ENCODE measurements at regions not wholly inside any gene's neighbourhood (a gene's known extent, or its start where the extent isn't known, plus 50 kb on each side); places are given as distances from the start of the nearest gene placed in this dataset.
"Not testable (repeated sequence)": the region's sequence is repeated elsewhere in the genome, so short reads cannot be mapped to it uniquely, and the experiment has no call there.

DNA sequence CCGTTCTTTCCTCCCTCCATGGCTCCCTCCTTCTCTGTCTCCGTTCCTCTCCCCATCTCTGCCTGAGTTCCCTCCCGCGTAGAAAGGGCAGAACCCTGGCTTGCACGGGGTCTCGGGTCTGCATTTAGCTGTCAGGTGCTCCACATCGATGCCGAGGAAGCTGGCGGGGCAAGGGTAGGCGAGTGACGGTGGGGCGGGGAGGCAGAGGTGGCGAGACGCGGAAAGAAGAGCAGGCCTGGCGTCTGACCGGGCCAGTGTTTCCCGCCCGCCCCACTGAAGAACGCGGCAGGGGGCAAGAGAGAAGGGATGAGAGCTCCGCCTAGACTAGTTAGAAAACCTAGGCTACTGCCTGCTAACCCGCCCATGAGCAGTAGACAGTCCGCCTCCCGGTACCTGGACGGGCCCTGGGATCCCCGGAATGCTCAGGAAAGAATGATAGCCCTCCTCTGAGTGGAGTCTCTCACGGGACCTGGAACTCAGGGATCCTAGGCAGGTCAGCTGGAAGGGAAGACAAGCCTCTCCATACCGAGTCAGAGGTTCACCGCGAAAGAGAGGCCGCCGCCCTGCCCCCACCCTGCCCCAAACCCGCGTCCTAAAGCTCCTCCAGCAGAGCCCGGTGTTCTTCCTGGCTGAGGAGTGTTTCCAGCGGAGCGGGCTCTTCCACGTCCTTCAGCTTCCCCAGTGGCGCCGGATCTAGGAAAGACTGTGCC is 357.9 kb upstream of the DEFB115 start:
- DNase-seq (ENCODE audit: low read depth in 2 of 2), result not testable (repeated sequence)

DNA sequence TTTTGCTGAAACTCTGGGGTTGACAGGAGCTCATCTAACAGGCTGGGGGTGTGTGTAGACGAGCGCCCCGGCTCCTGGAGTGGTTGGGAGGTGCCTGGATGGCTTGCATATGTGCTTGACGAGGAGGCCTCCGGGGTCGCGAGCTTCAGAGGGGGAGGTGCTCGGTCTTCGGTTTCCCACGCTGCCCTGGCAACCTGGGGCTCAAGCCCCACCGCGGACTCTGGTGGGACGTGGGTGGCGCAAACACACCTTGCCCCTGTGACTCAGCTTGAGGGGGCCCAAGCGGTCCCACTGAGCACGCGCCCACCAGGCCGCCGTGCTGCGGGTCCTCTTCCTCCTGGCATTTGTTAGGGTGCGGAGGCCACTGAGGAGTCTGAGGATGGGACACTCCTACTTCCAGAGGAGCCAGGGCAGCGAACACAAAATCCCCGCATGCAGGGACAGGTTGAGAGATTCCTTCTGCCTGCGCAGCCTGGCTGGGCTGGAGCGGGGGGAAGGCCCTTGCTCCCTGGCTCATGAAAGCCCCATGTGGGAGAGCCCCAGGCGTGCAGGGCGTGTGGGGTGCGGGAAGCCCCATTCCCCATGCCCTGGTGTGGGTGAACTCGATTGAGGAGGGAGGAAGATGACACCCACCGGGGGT is 357.3 kb upstream of the DEFB115 start:
- not testable (repeated sequence) for DNase-seq (ENCODE audit: low read depth in 2 of 2)

DNA sequence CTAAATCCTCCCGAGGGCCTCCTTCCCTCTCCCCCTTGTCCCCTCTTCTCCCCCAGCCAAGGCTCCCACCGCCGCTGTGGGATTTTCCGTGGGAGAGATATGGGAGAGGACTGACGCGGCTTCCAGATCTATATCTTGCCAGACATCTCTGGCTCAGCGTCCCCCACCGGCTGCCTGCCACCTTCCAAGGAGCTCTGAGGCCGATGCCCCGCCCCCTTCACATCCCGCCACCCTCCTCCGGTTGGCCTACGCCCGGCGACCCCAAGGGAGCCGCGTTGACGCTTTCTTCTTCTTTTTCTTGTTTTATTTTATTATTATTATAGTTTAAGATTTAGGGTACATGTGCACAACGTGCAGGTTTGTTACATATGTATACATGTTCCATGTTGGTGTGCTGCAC is 352.2 kb upstream of the DEFB115 start:
- DNase-seq (ENCODE audit: low read depth in 2 of 2), result not testable (repeated sequence)

DNA sequence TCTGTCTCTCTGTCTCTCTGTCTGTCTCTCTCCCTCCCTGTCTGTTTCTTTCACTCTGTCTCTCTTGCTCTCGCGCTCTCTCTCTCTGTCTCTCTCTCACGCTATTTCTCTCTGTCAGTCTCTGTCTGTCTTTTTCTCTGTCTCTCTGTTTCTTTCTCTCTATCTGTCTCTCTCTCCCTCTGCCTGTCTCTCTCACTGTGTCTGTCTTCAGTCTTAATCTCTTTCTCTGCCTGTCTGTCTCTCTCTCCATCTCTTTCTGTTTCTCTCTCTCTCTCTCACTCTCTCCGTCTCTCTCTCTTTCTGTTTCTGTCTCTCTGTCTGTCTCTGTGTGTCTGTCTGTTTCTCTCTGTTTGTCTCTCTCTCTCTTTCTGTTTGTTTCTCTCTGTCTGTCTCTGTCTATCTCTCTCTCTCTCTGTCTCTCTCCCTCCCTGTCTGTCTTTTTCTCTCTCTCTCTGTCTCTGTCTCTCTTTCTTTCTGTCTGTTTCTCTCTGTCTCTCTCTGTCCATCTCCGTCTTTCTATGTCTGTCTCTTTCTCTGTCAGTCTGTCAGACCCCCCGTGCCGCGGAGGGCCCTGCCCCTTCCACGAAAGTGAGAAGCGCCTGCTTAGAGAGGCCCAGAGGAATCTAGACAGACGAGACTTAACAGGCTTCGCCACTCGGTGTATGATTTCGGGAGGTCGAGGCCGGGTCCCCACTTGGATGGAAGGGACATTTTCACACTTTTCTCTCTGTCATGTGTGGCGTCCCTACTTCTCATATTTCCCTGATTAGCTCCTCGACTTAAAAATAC is 346.3 kb upstream of the DEFB115 start:
- DNase-seq (ENCODE audit: low read depth in 2 of 2), result no peak

DNA sequence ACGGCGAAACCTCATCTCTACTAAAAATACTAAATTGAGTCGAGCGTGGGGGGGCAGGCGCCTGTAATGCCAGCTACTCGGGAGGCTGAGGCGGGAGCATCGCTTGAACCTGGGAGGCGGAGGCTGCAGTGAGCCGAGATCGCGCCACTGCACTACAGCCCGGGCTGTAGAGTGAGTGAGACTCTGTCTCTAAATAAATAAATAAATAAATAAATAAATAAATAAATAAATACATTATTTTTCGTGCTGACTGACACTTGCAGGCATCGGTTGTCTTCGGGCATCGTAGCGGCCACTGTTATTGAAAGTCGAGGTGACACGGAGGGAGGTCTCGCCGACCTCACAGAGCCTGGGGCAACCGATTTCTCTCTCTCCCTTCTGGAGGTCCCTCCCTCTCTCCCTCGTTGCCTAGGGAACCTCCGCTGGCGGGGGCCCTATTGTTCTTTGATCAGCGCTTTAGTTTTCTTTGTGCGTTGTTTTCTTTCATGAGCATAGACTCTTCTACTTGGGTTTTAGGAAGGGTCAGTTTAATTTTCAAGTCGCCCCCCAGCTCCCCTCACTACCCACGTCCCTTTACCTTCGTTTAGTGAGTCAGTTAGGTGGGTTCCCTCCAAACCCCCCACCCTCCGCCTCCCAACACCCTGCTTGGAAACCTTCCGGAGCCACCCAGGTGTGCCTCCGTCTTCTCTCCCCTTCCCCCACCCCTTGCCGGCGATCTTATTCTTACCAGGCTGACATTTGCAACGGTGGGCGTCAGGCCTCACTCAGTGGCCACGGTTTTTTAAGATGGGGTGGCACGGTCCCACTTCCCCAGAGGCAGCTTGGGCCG is 345.4 kb upstream of the DEFB115 start:
- DNase-seq (ENCODE audit: low read depth in 2 of 2), result not testable (repeated sequence)

DNA sequence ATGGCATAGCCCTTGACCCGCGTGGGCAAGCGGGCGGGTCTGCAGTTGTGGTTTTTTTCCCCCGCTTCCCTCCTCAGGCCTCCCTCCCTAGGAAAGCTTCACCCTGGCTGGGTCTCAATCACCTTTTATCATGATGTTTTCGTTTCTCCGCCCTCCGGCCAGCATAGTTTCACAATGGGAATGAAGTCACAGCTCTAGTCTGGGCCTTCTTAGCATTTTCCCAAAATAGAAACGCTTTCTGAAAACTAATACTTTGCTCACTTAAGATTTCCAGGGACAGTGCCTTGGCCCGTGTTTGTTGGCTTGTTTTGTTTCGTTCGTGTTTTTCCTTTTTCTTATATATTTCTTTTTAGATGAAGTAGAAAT is 344.8 kb upstream of the DEFB115 start:
- DNase-seq (ENCODE audit: low read depth in 2 of 2), result not testable (repeated sequence)

DNA sequence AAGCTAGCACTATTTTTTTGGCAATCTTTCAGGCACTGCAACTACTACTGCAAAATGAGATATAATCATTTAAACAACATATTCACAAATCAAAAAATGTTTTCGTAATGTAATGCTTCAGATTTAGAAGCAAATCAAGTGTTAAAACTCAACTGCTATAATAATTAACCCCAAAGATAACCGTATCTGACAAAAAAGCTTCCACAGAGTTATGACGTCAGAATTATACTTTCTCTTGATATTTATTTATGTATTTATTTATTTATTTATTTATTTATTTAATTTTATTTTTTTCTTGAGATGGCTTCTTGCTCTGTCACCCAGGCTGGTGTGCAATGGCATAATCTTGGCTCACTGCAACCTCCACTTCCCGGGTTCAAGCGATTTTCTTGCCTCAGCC is 341.1 kb upstream of the DEFB115 start:
- not testable (repeated sequence) for DNase-seq (ENCODE audit: low read depth in 2 of 2)

DNA sequence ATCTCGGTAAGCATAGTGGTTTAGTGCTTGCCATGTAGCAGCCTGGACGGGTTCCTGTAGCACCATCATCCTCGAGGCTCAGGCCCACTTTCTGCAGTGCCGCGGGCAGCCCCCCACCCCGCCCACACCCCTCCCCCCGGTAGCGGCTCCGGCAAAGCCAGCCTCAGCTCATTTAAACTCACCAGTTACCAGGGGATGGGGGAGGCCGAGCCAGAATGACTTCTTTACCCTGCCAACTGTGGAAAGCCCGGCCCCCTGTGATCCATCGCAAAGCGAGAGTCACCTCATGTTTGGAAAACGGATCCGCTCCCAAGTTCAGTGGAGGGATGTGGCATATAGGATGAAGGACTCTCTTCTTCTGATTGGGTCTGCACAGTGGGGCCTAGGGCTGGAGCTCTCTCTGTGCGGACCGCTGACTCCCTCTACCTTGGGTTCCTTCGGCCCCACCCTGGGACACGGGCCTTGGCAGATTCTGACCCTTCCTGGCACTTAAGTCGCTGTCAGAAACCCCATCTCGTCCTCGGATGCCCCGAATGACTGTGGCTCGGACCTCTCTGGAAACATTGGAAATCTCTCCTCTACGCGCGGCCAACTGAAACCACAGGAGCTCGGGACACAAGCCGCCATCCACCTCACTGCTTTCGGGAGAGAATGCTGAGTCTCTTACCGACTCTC is 337.8 kb upstream of the DEFB115 start:
- DNase-seq (ENCODE audit: low read depth in 2 of 2), result no peak

DNA sequence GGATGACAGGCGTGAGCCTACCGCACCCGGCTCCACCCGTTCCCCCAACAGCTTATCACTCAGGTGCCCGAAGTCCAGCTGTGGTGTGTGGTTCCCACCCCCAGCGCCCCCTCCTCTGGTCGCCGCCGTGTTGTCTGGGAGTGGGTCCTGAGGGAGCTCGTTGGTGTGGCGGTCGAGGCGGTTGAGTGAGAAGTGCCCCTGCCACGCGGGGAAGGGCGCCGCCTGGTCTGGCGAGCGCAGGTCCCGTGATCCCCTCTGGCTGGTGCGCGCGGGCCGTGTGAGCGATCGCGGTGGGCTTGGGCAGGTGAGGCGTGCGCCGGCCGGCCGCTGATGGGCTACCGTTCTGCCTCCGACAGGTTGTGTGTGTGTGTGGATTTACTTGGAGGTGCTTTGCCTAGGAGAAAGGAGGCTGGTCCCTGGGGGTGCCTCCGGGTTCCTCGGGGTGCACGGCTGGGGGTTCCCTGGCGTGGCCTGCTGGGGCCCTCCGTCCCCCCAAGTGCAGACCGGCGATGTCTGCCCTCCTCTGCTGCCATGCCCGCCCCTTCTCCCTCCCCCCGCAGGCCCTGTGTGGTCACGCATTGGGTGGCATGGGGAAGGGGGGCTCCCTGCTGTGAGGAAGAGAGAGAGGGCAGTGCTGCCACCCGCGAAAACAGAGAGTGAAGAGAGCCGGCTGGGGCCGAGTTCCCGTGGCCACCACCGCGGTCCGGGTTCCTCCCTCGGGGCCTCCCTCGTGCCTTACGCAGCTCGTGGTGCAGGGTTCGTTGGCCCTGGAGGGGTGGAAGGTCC is 336.0 kb upstream of the DEFB115 start:
- no peak for DNase-seq (ENCODE audit: low read depth in 2 of 2)

DNA sequence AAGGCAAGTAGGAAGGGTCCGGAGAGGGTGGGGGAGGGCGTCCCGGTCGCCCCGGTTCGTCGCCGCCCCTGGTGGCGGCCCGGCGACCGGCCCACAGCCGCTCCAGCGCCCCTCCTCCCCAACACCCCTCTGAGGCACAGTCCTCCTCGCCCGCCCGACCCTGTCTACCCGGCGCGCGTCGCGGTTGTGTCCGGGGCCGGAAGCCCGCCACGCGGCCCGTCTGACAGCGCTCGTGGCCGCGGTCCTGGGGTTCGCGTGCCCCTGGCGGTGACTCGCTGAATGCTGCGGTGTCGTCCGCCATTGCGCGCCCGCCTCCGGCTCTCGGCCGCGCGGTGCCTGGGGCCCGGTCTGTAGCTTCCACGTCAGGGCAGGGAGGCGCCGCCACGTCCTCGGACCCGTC is 335.3 kb upstream of the DEFB115 start:
- no peak for DNase-seq (ENCODE audit: low read depth in 2 of 2)

DNA sequence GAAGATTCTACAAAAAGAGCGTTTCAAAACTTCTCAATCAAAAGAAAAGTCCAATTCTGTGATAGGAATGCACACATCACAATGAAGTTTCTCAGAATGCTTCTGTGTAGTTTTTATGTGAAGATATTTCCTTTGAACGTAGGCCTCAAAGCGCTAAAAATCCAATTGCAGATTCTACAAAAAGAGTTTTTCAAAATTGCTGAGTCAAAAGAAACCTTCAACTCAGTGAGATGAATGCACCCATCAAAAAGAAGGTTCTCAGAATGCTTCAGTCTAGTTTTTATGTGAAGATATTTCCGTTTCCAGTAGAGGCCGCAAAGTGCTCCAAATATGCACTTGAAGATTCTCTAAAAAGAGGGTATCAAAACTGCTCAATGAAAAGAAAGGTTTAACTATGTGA is 319.7 kb upstream of the DEFB115 start:
- DNase-seq (ENCODE audit: low read depth in 2 of 2), result no peak

DNA sequence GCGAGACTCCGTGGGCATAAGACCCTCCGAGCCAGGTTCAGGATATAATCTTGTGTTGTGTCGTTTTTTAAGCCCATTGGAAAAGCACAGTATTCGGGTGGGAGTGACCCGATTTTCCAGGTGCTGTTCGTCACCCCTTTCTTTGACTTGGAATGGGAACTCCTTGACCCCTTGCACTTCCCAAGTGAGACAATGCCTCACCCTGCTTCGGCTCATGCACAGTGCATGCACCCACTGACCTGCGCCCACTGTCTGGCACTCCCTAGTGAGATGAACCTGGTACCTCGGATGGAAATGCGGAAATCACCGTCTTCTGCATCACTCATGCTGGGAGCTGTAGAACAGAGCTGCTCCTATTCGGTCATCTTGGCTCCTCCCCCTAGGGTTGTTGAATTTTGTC is 307.7 kb upstream of the DEFB115 start:
- no peak for DNase-seq (ENCODE audit: low read depth in 2 of 2)

DNA sequence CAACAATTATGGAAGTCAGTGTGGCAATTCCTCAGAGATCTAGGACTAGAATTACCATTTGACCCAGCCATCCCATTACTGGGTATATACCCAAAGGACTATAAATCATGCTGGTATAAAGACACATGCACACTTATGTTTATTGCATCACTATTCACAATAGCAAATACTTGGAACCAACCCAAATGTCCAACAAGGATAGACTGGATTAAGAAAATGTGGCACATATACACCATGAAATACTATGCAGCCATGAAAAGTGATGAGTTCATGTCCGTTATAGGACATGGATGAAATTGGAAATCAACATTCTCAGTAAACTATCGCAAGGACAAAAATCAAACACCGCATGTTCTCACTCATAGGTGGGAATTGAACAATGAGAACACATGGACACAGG is 306.4 kb upstream of the DEFB115 start:
- not testable (repeated sequence) for DNase-seq (ENCODE audit: low read depth in 2 of 2)

DNA sequence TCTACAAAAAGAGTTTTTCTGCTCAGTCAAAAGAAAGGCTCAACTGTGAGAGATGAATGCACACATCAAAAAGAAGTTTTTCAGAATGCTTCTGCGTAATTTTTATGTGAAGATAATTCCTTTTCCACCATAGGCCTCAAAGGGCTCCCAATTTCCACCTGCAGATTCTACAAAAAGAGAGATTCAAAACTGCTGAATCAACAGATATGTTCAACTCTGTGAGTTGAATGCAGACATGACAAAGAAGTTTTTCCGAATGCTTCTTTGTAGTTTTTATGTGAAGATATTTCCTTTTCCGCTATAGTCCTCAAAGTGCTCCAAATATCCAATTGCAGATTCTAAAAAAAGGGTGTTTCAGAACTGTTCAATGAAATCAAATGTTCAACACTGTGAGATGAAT is 300.8 kb upstream of the DEFB115 start:
- DNase-seq (ENCODE audit: low read depth in 2 of 2), result not testable (repeated sequence)

DNA sequence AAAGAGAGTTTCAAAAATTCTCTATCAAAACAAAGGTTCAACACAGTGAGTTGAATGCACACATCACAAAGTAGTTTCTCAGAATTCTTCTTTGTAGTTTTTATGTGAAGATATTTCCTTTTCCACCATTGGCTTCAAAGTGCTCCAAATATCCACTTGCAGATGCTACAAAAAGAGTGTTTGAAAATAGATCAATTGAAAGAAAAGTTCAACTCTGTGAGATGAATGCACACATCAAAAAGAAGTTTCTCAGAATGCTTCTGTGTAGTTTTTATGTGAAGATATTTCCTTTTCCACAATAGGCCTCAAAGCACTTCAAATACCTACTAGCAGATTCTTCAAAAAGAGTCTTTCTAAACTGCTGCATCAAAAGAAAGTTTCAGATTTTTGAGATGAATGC is 298.3 kb upstream of the DEFB115 start:
- not testable (repeated sequence) for DNase-seq (ENCODE audit: low read depth in 2 of 2)

DNA sequence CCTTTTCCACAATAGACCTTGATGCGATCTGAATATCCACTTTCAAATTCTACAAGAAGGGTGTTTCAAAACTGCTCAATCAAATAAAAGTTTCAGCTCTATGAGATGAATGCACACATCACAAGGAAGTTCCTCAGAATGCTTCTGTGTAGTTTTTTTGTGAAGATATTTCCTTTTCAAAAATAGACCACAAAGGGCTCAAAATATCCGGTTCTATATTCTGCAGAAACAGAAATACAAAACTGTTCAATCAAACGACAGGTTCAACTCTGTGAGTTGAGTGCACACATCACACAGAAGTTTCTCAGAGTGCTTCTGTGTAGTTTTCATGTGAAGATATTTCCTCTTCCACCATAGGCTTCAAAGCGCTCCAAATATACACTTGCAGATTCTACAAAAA is 293.9 kb upstream of the DEFB115 start:
- DNase-seq (ENCODE audit: low read depth in 2 of 2), result no peak

DNA sequence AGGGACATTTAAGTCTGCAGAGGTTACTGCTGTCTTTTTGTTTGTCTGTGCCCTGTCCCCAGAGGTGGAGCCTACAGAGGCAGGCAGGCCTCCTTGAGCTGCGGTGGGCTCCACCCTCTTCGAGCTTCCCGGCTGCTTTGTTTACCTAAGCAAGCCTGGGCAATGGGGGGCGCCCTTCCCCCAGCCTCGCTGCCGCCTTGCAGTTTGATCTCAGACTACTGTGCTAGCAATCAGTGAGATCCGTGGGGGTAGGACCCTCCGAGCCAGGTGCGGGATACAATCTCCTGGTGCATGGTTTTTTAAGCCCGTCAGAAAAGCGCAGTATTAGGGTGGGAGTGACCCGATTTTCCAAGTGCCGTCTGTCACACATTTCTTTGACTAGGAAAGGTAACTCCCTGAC is 281.6 kb upstream of the DEFB115 start:
- DNase-seq (ENCODE audit: low read depth in 2 of 2), result not testable (repeated sequence)

DNA sequence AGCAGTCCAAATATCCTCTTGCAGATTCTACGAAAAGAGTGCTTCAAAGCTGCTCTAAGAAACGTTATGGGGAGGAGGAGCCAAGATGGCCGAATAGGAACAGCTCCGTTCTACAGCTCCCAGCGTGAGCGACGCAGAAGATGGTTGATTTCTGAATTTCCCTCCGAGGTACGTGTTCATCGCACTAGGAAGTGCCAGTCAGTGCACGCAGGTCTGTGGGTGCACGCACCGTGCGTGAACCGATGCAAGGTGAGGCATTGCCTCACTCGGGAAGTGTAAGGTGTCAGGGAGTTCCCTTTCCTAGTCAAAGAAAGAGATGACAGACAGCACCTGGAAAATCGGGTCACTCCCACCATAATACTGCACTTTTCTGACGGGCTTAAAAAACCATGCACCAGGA is 272.1 kb upstream of the DEFB115 start:
- DNase-seq (ENCODE audit: low read depth in 2 of 2), result no peak
